Neural progenitor cell (in vitro differentiated cells): ENCODE measurements at regions not wholly inside any gene's neighbourhood (a gene's known extent, or its start where the extent isn't known, plus 50 kb on each side); places are given as distances from the start of the nearest gene placed in this dataset.
A peak's percentile ranks its signal among the peaks of the same experiment; 100 is the strongest.

Source experiments
- DNase-seq: peaks from one replicate; pipeline ENCODE4 v3.0.0-alpha.2; 2016; ENCODE audit warnings: low spot score
- H2AFZ ChIP-seq: fragments of 200-600 bp; sonication (generic); replicated peaks from 2 replicates; pipeline ENCODE4 v1.6.1; 2016; ENCODE audit warnings: antibody characterized with exemption
- H3F3A ChIP-seq: fragments of 200-600 bp; sonication (generic); 2 replicates; pipeline ENCODE4 v1.6.1; 2016; ENCODE audit warnings: antibody characterized with exemption, low read depth
- H3K27ac ChIP-seq: fragments of 200-600 bp; sonication (generic); 2 replicates; pipeline ENCODE4 v1.5.1; 2016; ENCODE audit warnings: mild to moderate bottlenecking
- H3K27me3 ChIP-seq: fragments of 200-600 bp; sonication (generic); 2 replicates; pipeline ENCODE4 v1.6.1; 2016; ENCODE audit warnings: mild to moderate bottlenecking, moderate library complexity
- H3K36me3 ChIP-seq: fragments of 200-600 bp; sonication (generic); 2 replicates; pipeline ENCODE4 v1.5.1; 2016
- H3K4me1 ChIP-seq: fragments of 200-600 bp; sonication (generic); 2 replicates; pipeline ENCODE4 v1.6.1; 2016; ENCODE audit warnings: mixed run types
- H3K4me2 ChIP-seq: fragments of 200-600 bp; sonication (generic); 2 replicates; pipeline ENCODE4 v1.6.1; 2016
- H3K4me3 ChIP-seq: fragments of 200-600 bp; sonication (generic); 2 replicates; pipeline ENCODE4 v1.5.1; 2016
- H3K79me2 ChIP-seq: fragments of 200-600 bp; sonication (generic); 2 replicates; pipeline ENCODE4 v1.6.1; 2016; ENCODE audit warnings: low read depth
- H3K9ac ChIP-seq: fragments of 200-600 bp; sonication (generic); 2 replicates; pipeline ENCODE4 v1.6.1; 2016
- H3K9me3 ChIP-seq: fragments of 200-600 bp; sonication (generic); 2 replicates; pipeline ENCODE4 v1.5.1; 2016; ENCODE audit warnings: low read depth
- H4K20me1 ChIP-seq: fragments of 200-600 bp; sonication (generic); 2 replicates; pipeline ENCODE4 v1.6.1; 2016; ENCODE audit warnings: low read depth
- H3K27ac Mint-ChIP-seq: 3 replicates; pipeline ENCODE4 v1.8.0; 2021; ENCODE audit warnings: mixed read lengths
- H3K27me3 Mint-ChIP-seq: 2 replicates; pipeline ENCODE4 v1.8.0; 2022; ENCODE audit warnings: low read depth, mild to moderate bottlenecking, inconsistent platforms, moderate library complexity, mixed read lengths; ENCODE audit not compliant: insufficient read depth
- H3K36me3 Mint-ChIP-seq: 3 replicates; pipeline ENCODE4 v1.8.0; 2021; ENCODE audit warnings: mixed read lengths
- H3K4me1 Mint-ChIP-seq: 3 replicates; pipeline ENCODE4 v1.8.0; 2021; ENCODE audit warnings: mixed read lengths
- H3K4me3 Mint-ChIP-seq: 3 replicates; pipeline ENCODE4 v1.8.0; 2021; ENCODE audit warnings: mild to moderate bottlenecking, moderate library complexity, mixed read lengths
- H3K9me3 Mint-ChIP-seq: 3 replicates; pipeline ENCODE4 v1.8.0; 2020; ENCODE audit warnings: mixed read lengths
- CTCF ChIP-seq: fragments of 200-600 bp; sonication (generic); IDR thresholded peaks from 2 replicates; pipeline ENCODE4 v1.5.1; 2017; ENCODE audit warnings: antibody characterized with exemption, mild to moderate bottlenecking
- EZH2 ChIP-seq: fragments of 200-600 bp; sonication (generic); IDR thresholded peaks from 2 replicates; pipeline ENCODE4 v1.6.1; 2017; ENCODE audit warnings: antibody characterized with exemption, mild to moderate bottlenecking, moderate library complexity
- EZH2phosphoT487 ChIP-seq: fragments of 200-600 bp; sonication (generic); IDR thresholded peaks from 2 replicates; pipeline ENCODE4 v1.6.1; 2017; ENCODE audit warnings: antibody characterized with exemption

- no peak for DNase-seq
- Mint-ChIP-seq H3K4me1 (peaks cover 52% of the 10 kb centered on the region), H3K4me3 (no peak overlapping the region), H3K9me3 (no peaks in the 10 kb centered on the region), H3K27ac (peak overlapping the region; percentile 23), H3K36me3 (no peaks in the 10 kb centered on the region), H3K27me3 (peaks cover 2% of the 10 kb centered on the region)
- no peaks in the 10 kb centered on the region for H3K27me3 ChIP-seq
- H3K9me3 ChIP-seq, result no peaks in the 10 kb centered on the region
- no peak overlapping the region for H3K4me2 ChIP-seq
- peaks cover under 1% of the 10 kb centered on the region for H3F3A ChIP-seq
- no peak overlapping the region for H3K9ac ChIP-seq
- no peak overlapping the region for H3K27ac ChIP-seq
- H2AFZ ChIP-seq, result no peak overlapping the region
- H3K4me1 ChIP-seq, result peaks cover 26% of the 10 kb centered on the region
- no peaks in the 10 kb centered on the region for H3K79me2 ChIP-seq
- TF ChIP-seq EZH2, result no peak
- no peaks in the 10 kb centered on the region for H3K36me3 ChIP-seq
- no peaks in the 10 kb centered on the region for H4K20me1 ChIP-seq
- H3K4me3 ChIP-seq, result no peak overlapping the region
These were observed 209.7 kb downstream of the CAAP1 start for GRCh38 chr9:26682796-26683496.

- no peak overlapping the region for H3K4me2 ChIP-seq
- Mint-ChIP-seq H3K4me1 (peaks cover 43% of the 10 kb centered on the region), H3K36me3 (no peaks in the 10 kb centered on the region), H3K9me3 (no peaks in the 10 kb centered on the region), H3K27me3 (peaks cover 2% of the 10 kb centered on the region), H3K27ac (no peak overlapping the region), H3K4me3 (no peak overlapping the region)
- H3K27ac ChIP-seq, result no peak overlapping the region
- no peaks in the 10 kb centered on the region for H3K79me2 ChIP-seq
- no peak overlapping the region for H2AFZ ChIP-seq
- H3K4me3 ChIP-seq, result no peak overlapping the region
- no peaks in the 10 kb centered on the region for H4K20me1 ChIP-seq
- H3F3A ChIP-seq, result peaks cover 3% of the 10 kb centered on the region
- no peak for DNase-seq
- no peaks in the 10 kb centered on the region for H3K36me3 ChIP-seq
- no peaks in the 10 kb centered on the region for H3K27me3 ChIP-seq
- no peaks in the 10 kb centered on the region for H3K9me3 ChIP-seq
- peaks cover 21% of the 10 kb centered on the region for H3K4me1 ChIP-seq
- TF ChIP-seq EZH2phosphoT487 (no peak), CTCF (no peak), EZH2 (no peak)
- no peak overlapping the region for H3K9ac ChIP-seq
These were observed 210.6 kb downstream of the CAAP1 start for GRCh38 chr9:26682041-26682440.

GRCh38 chr9:26677965-26678706 is 214.5 kb downstream of the CAAP1 start:
- no peak for TF ChIP-seq EZH2
- no peak for TF ChIP-seq EZH2phosphoT487
- no peak for TF ChIP-seq CTCF
- peaks cover 21% of the 10 kb centered on the region for H3K4me1 ChIP-seq
- no peaks in the 10 kb centered on the region for H3K36me3 ChIP-seq
- Mint-ChIP-seq H3K27ac (no peak overlapping the region), H3K4me1 (peaks cover 19% of the 10 kb centered on the region), H3K9me3 (no peaks in the 10 kb centered on the region), H3K4me3 (no peak overlapping the region), H3K27me3 (peaks cover 2% of the 10 kb centered on the region), H3K36me3 (no peaks in the 10 kb centered on the region)
- no peak overlapping the region for H3K4me3 ChIP-seq
- no peak overlapping the region for H3K27ac ChIP-seq
- DNase-seq, result peak; percentile 14
- H3K9me3 ChIP-seq, result no peaks in the 10 kb centered on the region
- H2AFZ ChIP-seq, result no peak overlapping the region
- no peak overlapping the region for H3K9ac ChIP-seq
- H3K4me2 ChIP-seq, result peak overlapping the region; percentile 8
- H4K20me1 ChIP-seq, result no peaks in the 10 kb centered on the region
- H3K27me3 ChIP-seq, result no peaks in the 10 kb centered on the region
- peaks cover 3% of the 10 kb centered on the region for H3F3A ChIP-seq
- H3K79me2 ChIP-seq, result no peaks in the 10 kb centered on the region

GRCh38 chr9:26675035-26675434 is 217.6 kb downstream of the CAAP1 start:
- H3K9me3 ChIP-seq, result no peaks in the 10 kb centered on the region
- no peak overlapping the region for H3K4me2 ChIP-seq
- peaks cover 29% of the 10 kb centered on the region for H3K4me1 ChIP-seq
- TF ChIP-seq EZH2phosphoT487, result no peak
- TF ChIP-seq CTCF, result no peak
- no peak for TF ChIP-seq EZH2
- H3K27ac ChIP-seq, result no peak overlapping the region
- Mint-ChIP-seq H3K9me3 (no peaks in the 10 kb centered on the region), H3K4me1 (peaks cover 24% of the 10 kb centered on the region), H3K36me3 (no peaks in the 10 kb centered on the region), H3K4me3 (no peak overlapping the region), H3K27me3 (no peaks in the 10 kb centered on the region), H3K27ac (no peak overlapping the region)
- H3K27me3 ChIP-seq, result no peaks in the 10 kb centered on the region
- no peaks in the 10 kb centered on the region for H4K20me1 ChIP-seq
- no peak overlapping the region for H3K4me3 ChIP-seq
- peaks cover 3% of the 10 kb centered on the region for H3F3A ChIP-seq
- no peak overlapping the region for H3K9ac ChIP-seq
- H2AFZ ChIP-seq, result no peak overlapping the region
- H3K79me2 ChIP-seq, result no peaks in the 10 kb centered on the region
- H3K36me3 ChIP-seq, result no peaks in the 10 kb centered on the region
- DNase-seq, result no peak
